Peyer's patch (tissue), 4 donors: ENCODE measurements at regions not wholly inside any gene's neighbourhood (a gene's known extent, or its start where the extent isn't known, plus 50 kb on each side); places are given as distances from the start of the nearest gene placed in this dataset.

Source experiments
- POLR2A ChIP-seq, 2 donors: fragments of 450-650 bp; IDR thresholded peaks; one replicate each; pipeline ENCODE4 v1.5.1; 2017; ENCODE audit warnings: antibody characterized with exemption in 2 of 2, mild to moderate bottlenecking in 2 of 2, moderate library complexity in 2 of 2
- TF ChIP-seq, protein P1 (sequence below), 6 experiments: fragments of 450-650 bp in 4 of 6; fragments of 200-600 bp in 2 of 6; sonication (generic) in 1 of 6; IDR thresholded peaks; one replicate each; pipeline ENCODE4 v1.5.1; 2017 to 2019; ENCODE audit warnings: antibody characterized with exemption in 6 of 6, mild to moderate bottlenecking in 3 of 6, moderate library complexity in 1 of 6

DNA sequence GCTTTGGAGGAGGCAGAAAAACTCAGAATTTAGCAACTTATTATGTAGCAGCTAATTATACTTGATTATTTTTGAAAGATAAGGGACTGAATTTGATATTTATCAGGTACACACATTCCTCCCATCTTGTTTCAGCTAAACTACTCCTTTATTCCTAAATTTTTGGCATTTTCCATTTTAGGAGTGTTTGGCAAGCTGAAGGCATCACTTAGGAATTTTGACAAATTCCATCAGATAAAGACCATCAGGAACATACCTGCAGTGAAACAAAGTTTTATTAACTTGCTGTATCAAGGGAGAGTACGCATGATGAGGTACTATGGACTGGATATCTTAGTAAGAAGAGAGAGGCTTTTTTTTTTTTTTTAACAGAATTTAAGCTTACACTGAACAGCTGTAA is 1092.2 kb downstream of the PLA2G4A start:
- TF ChIP-seq, protein P1, sequence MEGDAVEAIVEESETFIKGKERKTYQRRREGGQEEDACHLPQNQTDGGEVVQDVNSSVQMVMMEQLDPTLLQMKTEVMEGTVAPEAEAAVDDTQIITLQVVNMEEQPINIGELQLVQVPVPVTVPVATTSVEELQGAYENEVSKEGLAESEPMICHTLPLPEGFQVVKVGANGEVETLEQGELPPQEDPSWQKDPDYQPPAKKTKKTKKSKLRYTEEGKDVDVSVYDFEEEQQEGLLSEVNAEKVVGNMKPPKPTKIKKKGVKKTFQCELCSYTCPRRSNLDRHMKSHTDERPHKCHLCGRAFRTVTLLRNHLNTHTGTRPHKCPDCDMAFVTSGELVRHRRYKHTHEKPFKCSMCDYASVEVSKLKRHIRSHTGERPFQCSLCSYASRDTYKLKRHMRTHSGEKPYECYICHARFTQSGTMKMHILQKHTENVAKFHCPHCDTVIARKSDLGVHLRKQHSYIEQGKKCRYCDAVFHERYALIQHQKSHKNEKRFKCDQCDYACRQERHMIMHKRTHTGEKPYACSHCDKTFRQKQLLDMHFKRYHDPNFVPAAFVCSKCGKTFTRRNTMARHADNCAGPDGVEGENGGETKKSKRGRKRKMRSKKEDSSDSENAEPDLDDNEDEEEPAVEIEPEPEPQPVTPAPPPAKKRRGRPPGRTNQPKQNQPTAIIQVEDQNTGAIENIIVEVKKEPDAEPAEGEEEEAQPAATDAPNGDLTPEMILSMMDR (IDR thresholded peaks at IDR 0.05), result no peak
- no peak for TF ChIP-seq POLR2A (IDR thresholded peaks at IDR 0.05)
